Psoas muscle (tissue), 7 donors: ENCODE measurements at regions not wholly inside any gene's neighbourhood (a gene's known extent, or its start where the extent isn't known, plus 50 kb on each side); places are given as distances from the start of the nearest gene placed in this dataset.

ENCODE experiments used
- ATAC-seq, 4 donors: fragments of 200-7000 bp; cut with Tn5 transposase; one replicate each; pipeline ENCODE4 v1.9.1; 2020; ENCODE audit warnings: moderate library complexity in 3 of 4, mild to moderate bottlenecking in 2 of 4
- DNase-seq, 2 donors: peaks; one replicate each; pipeline ENCODE4 v3.0.0-alpha.2; 2020
- H3K27ac ChIP-seq: fragments of 200-600 bp; one replicate; pipeline ENCODE4 v1.8.0; 2022
- H3K27me3 ChIP-seq, 3 donors: fragments of 200-600 bp in 1 of 3; one replicate each; pipeline versions ENCODE4 v1.6.1 to v1.8.0; 2013 to 2022; ENCODE audit warnings: low read length in 2 of 3, mild to moderate bottlenecking in 2 of 3, moderate library complexity in 1 of 3; ENCODE audit not compliant: insufficient read depth in 3 of 3
- H3K36me3 ChIP-seq, 2 donors: fragments of 200-600 bp in 1 of 2; one replicate each; pipeline versions ENCODE4 v1.6.1 to v1.8.0; 2013 to 2022; ENCODE audit warnings: low read depth in 1 of 2, mild to moderate bottlenecking in 1 of 2, moderate library complexity in 1 of 2; ENCODE audit not compliant: insufficient read depth in 1 of 2
- H3K4me1 ChIP-seq: fragments of 200-600 bp; one replicate; pipeline ENCODE4 v1.8.0; 2022
- H3K4me3 ChIP-seq: fragments of 200-600 bp; one replicate; pipeline ENCODE4 v1.8.0; 2022; ENCODE audit warnings: mild to moderate bottlenecking
- H3K9me3 ChIP-seq: fragments of 200-600 bp; one replicate; pipeline ENCODE4 v1.8.0; 2022
- WGBS, 3 donors: extraction: QIAGEN DNeasy Blood & Tissue Kit; methylation state at CpG; one replicate each; pipeline versions ENCODE4 v1.1.6 to v1.1.7; 2013; 5-methylcytosine and 5-hydroxymethylcytosine counted together
- intact Hi-C, 2 donors: fragments of 100-400 bp; cut with DNase I; formaldehyde crosslinking; loops; one replicate each; pipeline versions ENCODE4 v1.11.0 to v1.14.2; 2022
- TF ChIP-seq, protein P1 (sequence below): fragments of 200-600 bp; IDR thresholded peaks from one replicate; pipeline ENCODE4 v1.8.0; 2022; ENCODE audit warnings: antibody characterized with exemption
- donor health status: healthy with polysubstance abuse.
- donor health status: DM: no; HTN: no; CAD: no; lungs with moderate emphysema.
- donor health status: Bipolar disorder and iron deficiency.
- donor health status: healthy.
- donor health status: DM: yes; HTN: yes; CAD: no.
- donor health status: DM: no; HTN: no; CAD: no.
- donor health status: DM: yes; HTN: yes; CAD: no.

- no peak overlapping the region for H3K27ac ChIP-seq
- H3K4me3 ChIP-seq, result no peak overlapping the region
- TF ChIP-seq, protein P1, sequence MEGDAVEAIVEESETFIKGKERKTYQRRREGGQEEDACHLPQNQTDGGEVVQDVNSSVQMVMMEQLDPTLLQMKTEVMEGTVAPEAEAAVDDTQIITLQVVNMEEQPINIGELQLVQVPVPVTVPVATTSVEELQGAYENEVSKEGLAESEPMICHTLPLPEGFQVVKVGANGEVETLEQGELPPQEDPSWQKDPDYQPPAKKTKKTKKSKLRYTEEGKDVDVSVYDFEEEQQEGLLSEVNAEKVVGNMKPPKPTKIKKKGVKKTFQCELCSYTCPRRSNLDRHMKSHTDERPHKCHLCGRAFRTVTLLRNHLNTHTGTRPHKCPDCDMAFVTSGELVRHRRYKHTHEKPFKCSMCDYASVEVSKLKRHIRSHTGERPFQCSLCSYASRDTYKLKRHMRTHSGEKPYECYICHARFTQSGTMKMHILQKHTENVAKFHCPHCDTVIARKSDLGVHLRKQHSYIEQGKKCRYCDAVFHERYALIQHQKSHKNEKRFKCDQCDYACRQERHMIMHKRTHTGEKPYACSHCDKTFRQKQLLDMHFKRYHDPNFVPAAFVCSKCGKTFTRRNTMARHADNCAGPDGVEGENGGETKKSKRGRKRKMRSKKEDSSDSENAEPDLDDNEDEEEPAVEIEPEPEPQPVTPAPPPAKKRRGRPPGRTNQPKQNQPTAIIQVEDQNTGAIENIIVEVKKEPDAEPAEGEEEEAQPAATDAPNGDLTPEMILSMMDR, result no peak
- no peaks in the 10 kb centered on the region for H3K36me3 ChIP-seq
- H3K27me3 ChIP-seq, result peaks cover 0 to 10% (median 0%) of the 10 kb centered on the region in 3 donors
- DNase-seq (no peak), ATAC-seq (no peak)
- intact Hi-C loops, result no loop called here
- no peaks in the 10 kb centered on the region for H3K9me3 ChIP-seq
- 74 to 95% (median 95%) methylated on average over 2 of the region's 2 CpGs for WGBS, 3 donors
- no peaks in the 10 kb centered on the region for H3K4me1 ChIP-seq
Measured at GRCh38 chrX:45454290-45454689, 253.6 kb upstream of the DIPK2B start.

- H3K4me1 ChIP-seq, result no peaks in the 10 kb centered on the region
- intact Hi-C loops, result no loop called here
- no peaks in the 10 kb centered on the region for H3K9me3 ChIP-seq
- 65 to 77% (median 70%) methylated on average over 1 of the region's 1 CpG for whole genome bisulfite sequencing, 3 donors
- H3K36me3 ChIP-seq, result no peaks in the 10 kb centered on the region
- TF ChIP-seq, protein P1, result no peak
- no peak overlapping the region for H3K27ac ChIP-seq
- DNase-seq, result no peak
- H3K4me3 ChIP-seq, result no peak overlapping the region
- peaks cover 0 to 10% (median 0%) of the 10 kb centered on the region in 3 donors for H3K27me3 ChIP-seq
- no peak for ATAC-seq
Measured at GRCh38 chrX:45449982-45450381, 249.3 kb upstream of the DIPK2B start.

- intact Hi-C loops, result no loop called here
- H3K9me3 ChIP-seq, result no peaks in the 10 kb centered on the region
- no peak for DNase-seq
- TF ChIP-seq, protein P1, result no peak
- H3K27ac ChIP-seq, result no peak overlapping the region
- ATAC-seq, result no peak
- H3K4me3 ChIP-seq, result no peak overlapping the region
- no peaks in the 10 kb centered on the region for H3K36me3 ChIP-seq
- no peaks in the 10 kb centered on the region for H3K4me1 ChIP-seq
- H3K27me3 ChIP-seq, result peaks cover 0 to 6% (median 0%) of the 10 kb centered on the region in 3 donors
Measured at GRCh38 chrX:45447995-45448394, 247.3 kb upstream of the DIPK2B start.

DNA sequence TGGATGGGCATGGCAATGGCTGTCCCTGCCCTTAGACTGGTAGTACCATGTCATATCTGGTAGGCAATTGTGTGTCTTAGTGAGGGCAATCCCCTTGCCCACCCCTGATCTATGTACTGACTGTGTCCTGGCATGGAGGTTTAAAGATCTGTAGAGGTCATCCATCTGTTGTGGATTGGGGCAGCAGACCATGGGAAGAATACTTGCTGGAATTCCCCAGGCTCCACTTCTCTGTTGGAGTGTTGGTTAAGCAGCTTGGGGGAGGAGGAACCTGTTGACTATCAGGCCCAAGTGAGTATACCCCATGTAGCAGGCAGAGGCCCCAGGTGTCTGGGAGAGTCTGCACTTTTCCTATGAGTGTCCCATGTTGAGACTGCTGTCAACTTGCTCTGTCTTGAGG lies 246.7 kb upstream of the DIPK2B start:
- no peak overlapping the region for H3K4me3 ChIP-seq
- TF ChIP-seq, protein P1, result no peak
- DNase-seq (no peak), ATAC-seq (no peak)
- intact Hi-C loops, result no loop called here
- H3K9me3 ChIP-seq, result no peaks in the 10 kb centered on the region
- no peaks in the 10 kb centered on the region for H3K27me3 ChIP-seq
- H3K4me1 ChIP-seq, result no peaks in the 10 kb centered on the region
- H3K27ac ChIP-seq, result no peak overlapping the region
- H3K36me3 ChIP-seq, result no peaks in the 10 kb centered on the region

DNA sequence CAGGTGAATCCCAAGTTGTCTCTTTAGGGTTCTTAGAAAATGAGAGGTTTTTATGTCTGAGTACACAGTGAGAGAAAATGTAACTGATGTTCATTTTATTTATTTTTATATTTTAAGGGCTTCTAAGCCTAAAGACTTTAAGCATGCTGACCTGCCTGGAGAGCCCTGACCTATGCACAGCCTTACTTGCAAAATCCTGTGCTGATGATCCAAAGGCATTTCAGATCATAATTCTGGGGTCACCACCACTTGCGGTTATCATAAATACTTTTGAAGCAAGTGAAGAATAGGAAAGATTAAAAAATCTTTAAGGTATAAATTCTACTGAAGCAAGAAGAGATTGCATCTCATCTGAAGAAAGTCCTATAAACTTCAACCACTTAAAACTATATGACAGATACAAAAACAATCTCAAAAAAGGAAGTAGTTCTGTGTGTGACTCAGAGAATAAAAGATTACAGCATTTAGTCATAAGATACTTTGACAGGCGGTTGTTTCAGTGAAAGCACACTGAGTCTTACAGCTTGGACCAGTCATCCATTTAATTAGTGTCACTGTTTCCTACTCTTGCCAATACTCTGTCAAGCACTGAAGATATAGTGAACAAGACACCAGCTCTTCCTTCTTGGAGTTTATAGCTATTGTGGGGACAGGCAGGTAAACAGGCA lies 245.2 kb upstream of the DIPK2B start:
- Histone ChIP-seq H3K36me3 (no peaks in the 10 kb centered on the region), H3K4me1 (no peaks in the 10 kb centered on the region), H3K27ac (no peak overlapping the region), H3K4me3 (no peak overlapping the region), H3K27me3 (no peaks in the 10 kb centered on the region), H3K9me3 (no peaks in the 10 kb centered on the region)
- ATAC-seq (peak in 3 of 4 donors; percentile 71 to 79 (median 76)), DNase-seq (no peak)
- intact Hi-C loops, result no loop called here
- TF ChIP-seq, protein P1, result no peak
- WGBS, 3 donors, result 52 to 63% (median 58%) methylated on average over 2 of the region's 2 CpGs
